Neural cell (in vitro differentiated cells): ENCODE measurements at regions not wholly inside any gene's neighbourhood (a gene's known extent, or its start where the extent isn't known, plus 50 kb on each side); places are given as distances from the start of the nearest gene placed in this dataset.

ENCODE experiments used
- H2AFZ ChIP-seq: fragments of 200-600, 300-800 bp; sonication (generic), shearing (Covaris generic); 2 replicates; pipeline ENCODE4 v1.6.0; 2014; ENCODE audit warnings: low read depth, mild to moderate bottlenecking, antibody characterized with exemption, low read length, moderate library complexity
- H3F3A ChIP-seq: fragments of 200-600 bp; shearing (Covaris generic); 2 replicates; pipeline ENCODE4 v1.6.1; 2016; ENCODE audit warnings: mild to moderate bottlenecking, moderate library complexity, mixed read lengths, antibody characterized with exemption, low read length; ENCODE audit not compliant: insufficient read depth, poor library complexity, severe bottlenecking
- H3K27ac ChIP-seq: fragments of 200-600, 300-800 bp; sonication (generic), shearing (Covaris generic); 2 replicates; pipeline ENCODE4 v1.5.1; 2014; ENCODE audit warnings: mild to moderate bottlenecking, low read length, moderate library complexity
- H3K27me3 ChIP-seq: fragments of 300-800, 200-600 bp; sonication (generic), shearing (Covaris generic); 2 replicates; pipeline ENCODE4 v1.6.0; 2014; ENCODE audit warnings: mild to moderate bottlenecking, low read depth, low read length, moderate library complexity; ENCODE audit not compliant: insufficient read depth
- H3K36me3 ChIP-seq: fragments of 300-800, 200-600 bp; sonication (generic), shearing (Covaris generic); 2 replicates; pipeline ENCODE4 v1.5.1; 2014; ENCODE audit warnings: mild to moderate bottlenecking, antibody characterized with exemption, low read length, moderate library complexity; ENCODE audit not compliant: insufficient read depth
- H3K4me2 ChIP-seq: fragments of 300-800, 200-600 bp; sonication (generic), shearing (Covaris generic); 2 replicates; pipeline ENCODE4 v1.6.0; 2014; ENCODE audit warnings: mild to moderate bottlenecking, low read length
- H3K4me3 ChIP-seq: fragments of 300-800, 200-600 bp; sonication (generic), shearing (Covaris generic); 2 replicates; pipeline ENCODE4 v1.5.1; 2014; ENCODE audit warnings: mild to moderate bottlenecking, low read length, moderate library complexity
- H3K79me2 ChIP-seq: fragments of 200-600 bp; shearing (Covaris generic); replicated peaks from 2 replicates; pipeline ENCODE4 v1.6.0; 2014; ENCODE audit warnings: mild to moderate bottlenecking, low read length, moderate library complexity; ENCODE audit not compliant: insufficient read depth
- H3K9ac ChIP-seq: fragments of 300-800, 200-600 bp; sonication (generic), shearing (Covaris generic); 2 replicates; pipeline ENCODE4 v1.6.1; 2016; ENCODE audit warnings: mild to moderate bottlenecking, low read length, mixed read lengths
- H3K9me2 ChIP-seq: fragments of 200-600 bp; shearing (Covaris generic); 2 replicates; pipeline ENCODE4 v1.6.1; 2016; ENCODE audit warnings: mild to moderate bottlenecking, low read length, mixed read lengths; ENCODE audit not compliant: insufficient read depth
- H3K9me3 ChIP-seq: fragments of 200-600, 300-800 bp; sonication (generic), shearing (Covaris generic); 2 replicates; pipeline ENCODE4 v1.6.1; 2016; ENCODE audit warnings: mild to moderate bottlenecking, mixed run types, low read length, moderate library complexity, mixed read lengths
- H4K20me1 ChIP-seq: fragments of 200-600 bp; shearing (Covaris generic); 2 replicates; pipeline ENCODE4 v1.6.1; 2016; ENCODE audit warnings: mild to moderate bottlenecking, mixed run types; ENCODE audit not compliant: insufficient read depth
- EP300 ChIP-seq: fragments of 450-650 bp; conservative IDR thresholded peaks from 2 replicates; pipeline ENCODE4 v1.6.1; 2014; ENCODE audit warnings: antibody characterized with exemption, mild to moderate bottlenecking, moderate library complexity; ENCODE audit not compliant: poor library complexity, severe bottlenecking
- EZH2 ChIP-seq: fragments of 200-600, 300-800 bp; shearing (Covaris generic), sonication (generic); IDR thresholded peaks from 2 replicates; pipeline ENCODE4 v1.6.1; 2014; ENCODE audit warnings: antibody characterized with exemption, low read length, borderline replicate concordance, mild to moderate bottlenecking; ENCODE audit not compliant: insufficient read depth, poor library complexity, severe bottlenecking
- MXI1 ChIP-seq: fragments of 450-650 bp; conservative IDR thresholded peaks from 2 replicates; pipeline ENCODE4 v1.6.1; 2014; ENCODE audit warnings: antibody characterized with exemption, mild to moderate bottlenecking; ENCODE audit not compliant: poor library complexity, severe bottlenecking
- POLR2AphosphoS5 ChIP-seq: IDR thresholded peaks from 2 replicates; pipeline ENCODE4 v1.6.1; 2012
- RAD21 ChIP-seq: fragments of 450-650 bp; conservative IDR thresholded peaks from 2 replicates; pipeline ENCODE4 v1.6.1; 2014; ENCODE audit warnings: antibody characterized with exemption, mild to moderate bottlenecking, moderate library complexity
- SMC3 ChIP-seq: fragments of 450-650 bp; conservative IDR thresholded peaks from 2 replicates; pipeline ENCODE4 v1.6.1; 2014; ENCODE audit warnings: antibody characterized with exemption, mild to moderate bottlenecking, moderate library complexity; ENCODE audit not compliant: poor library complexity
- TAF1 ChIP-seq: IDR thresholded peaks from 2 replicates; pipeline ENCODE4 v1.6.1; 2012; ENCODE audit warnings: low read depth
- TF ChIP-seq, protein P1 (sequence below): IDR thresholded peaks from 2 replicates; pipeline ENCODE4 v1.6.1; 2012; ENCODE audit warnings: borderline replicate concordance
- TF ChIP-seq, protein P2 (sequence below): fragments of 450-650 bp; IDR thresholded peaks from 2 replicates; pipeline ENCODE4 v1.5.1; 2014; ENCODE audit warnings: antibody characterized with exemption, mild to moderate bottlenecking, moderate library complexity; ENCODE audit not compliant: poor library complexity, severe bottlenecking

DNA sequence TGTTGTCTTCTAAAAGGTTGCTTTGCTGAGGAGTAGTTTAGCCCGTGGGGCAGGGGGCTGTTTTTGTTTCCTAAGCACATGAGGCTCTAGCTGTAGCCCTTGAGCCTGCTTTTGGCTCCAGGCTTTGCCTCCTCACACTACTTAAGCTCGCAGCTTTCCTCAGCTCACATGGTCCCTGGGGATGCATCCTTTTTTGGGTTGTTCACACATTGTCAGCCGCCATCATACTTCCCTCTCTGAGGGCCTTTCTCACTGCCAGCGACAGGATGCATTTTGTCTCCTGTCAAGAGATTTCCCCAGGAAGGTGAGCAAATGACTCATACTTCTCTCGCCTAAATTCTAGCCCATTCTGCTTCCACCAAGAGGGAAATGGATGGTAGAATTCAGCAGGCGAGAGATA is 279.5 kb upstream of the PKDCC start:
- Histone ChIP-seq H3K9ac (no peak overlapping the region), H2AFZ (no peak overlapping the region), H4K20me1 (no peaks in the 10 kb centered on the region), H3K9me3 (no peaks in the 10 kb centered on the region), H3K4me3 (no peak overlapping the region), H3K79me2 (no peaks in the 10 kb centered on the region), H3K4me2 (no peak overlapping the region), H3K36me3 (no peaks in the 10 kb centered on the region), H3K9me2 (no peaks in the 10 kb centered on the region), H3K27ac (no peak overlapping the region), H3K27me3 (no peaks in the 10 kb centered on the region), H3F3A (no peaks in the 10 kb centered on the region)
- no peak for TF ChIP-seq RAD21
- TF ChIP-seq, protein P1, sequence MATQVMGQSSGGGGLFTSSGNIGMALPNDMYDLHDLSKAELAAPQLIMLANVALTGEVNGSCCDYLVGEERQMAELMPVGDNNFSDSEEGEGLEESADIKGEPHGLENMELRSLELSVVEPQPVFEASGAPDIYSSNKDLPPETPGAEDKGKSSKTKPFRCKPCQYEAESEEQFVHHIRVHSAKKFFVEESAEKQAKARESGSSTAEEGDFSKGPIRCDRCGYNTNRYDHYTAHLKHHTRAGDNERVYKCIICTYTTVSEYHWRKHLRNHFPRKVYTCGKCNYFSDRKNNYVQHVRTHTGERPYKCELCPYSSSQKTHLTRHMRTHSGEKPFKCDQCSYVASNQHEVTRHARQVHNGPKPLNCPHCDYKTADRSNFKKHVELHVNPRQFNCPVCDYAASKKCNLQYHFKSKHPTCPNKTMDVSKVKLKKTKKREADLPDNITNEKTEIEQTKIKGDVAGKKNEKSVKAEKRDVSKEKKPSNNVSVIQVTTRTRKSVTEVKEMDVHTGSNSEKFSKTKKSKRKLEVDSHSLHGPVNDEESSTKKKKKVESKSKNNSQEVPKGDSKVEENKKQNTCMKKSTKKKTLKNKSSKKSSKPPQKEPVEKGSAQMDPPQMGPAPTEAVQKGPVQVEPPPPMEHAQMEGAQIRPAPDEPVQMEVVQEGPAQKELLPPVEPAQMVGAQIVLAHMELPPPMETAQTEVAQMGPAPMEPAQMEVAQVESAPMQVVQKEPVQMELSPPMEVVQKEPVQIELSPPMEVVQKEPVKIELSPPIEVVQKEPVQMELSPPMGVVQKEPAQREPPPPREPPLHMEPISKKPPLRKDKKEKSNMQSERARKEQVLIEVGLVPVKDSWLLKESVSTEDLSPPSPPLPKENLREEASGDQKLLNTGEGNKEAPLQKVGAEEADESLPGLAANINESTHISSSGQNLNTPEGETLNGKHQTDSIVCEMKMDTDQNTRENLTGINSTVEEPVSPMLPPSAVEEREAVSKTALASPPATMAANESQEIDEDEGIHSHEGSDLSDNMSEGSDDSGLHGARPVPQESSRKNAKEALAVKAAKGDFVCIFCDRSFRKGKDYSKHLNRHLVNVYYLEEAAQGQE, result no peak
- TF ChIP-seq, protein P2, sequence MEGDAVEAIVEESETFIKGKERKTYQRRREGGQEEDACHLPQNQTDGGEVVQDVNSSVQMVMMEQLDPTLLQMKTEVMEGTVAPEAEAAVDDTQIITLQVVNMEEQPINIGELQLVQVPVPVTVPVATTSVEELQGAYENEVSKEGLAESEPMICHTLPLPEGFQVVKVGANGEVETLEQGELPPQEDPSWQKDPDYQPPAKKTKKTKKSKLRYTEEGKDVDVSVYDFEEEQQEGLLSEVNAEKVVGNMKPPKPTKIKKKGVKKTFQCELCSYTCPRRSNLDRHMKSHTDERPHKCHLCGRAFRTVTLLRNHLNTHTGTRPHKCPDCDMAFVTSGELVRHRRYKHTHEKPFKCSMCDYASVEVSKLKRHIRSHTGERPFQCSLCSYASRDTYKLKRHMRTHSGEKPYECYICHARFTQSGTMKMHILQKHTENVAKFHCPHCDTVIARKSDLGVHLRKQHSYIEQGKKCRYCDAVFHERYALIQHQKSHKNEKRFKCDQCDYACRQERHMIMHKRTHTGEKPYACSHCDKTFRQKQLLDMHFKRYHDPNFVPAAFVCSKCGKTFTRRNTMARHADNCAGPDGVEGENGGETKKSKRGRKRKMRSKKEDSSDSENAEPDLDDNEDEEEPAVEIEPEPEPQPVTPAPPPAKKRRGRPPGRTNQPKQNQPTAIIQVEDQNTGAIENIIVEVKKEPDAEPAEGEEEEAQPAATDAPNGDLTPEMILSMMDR, result no peak
- TF ChIP-seq EZH2, result no peak
- TF ChIP-seq EP300, result no peak
- no peak for TF ChIP-seq POLR2AphosphoS5
- no peak for TF ChIP-seq MXI1
- TF ChIP-seq TAF1, result no peak
- TF ChIP-seq SMC3, result no peak

DNA sequence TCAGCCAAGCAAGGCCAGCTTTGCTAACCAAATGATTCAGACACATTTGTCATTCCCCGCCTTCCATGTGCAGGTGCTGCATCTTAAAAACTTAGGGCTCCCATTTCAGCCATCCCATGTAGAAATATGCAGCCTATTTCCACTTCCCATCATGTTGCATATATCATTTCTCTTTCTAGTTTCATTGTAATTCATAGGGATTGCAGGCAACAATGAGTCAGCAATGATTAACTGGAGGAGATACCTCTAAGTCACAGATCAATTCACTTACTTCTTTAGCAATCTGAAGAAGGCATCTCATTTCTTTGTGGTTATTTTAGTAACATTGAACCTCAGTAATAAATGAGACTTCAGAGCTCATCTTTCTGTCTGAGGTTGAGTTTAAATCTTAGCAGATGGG is 276.1 kb upstream of the PKDCC start:
- no peak overlapping the region for H3K4me2 ChIP-seq
- H3K9me2 ChIP-seq, result no peaks in the 10 kb centered on the region
- H3K27me3 ChIP-seq, result no peaks in the 10 kb centered on the region
- H3K4me3 ChIP-seq, result no peak overlapping the region
- H2AFZ ChIP-seq, result no peak overlapping the region
- H3K9ac ChIP-seq, result no peak overlapping the region
- TF ChIP-seq TAF1, result no peak
- no peak for TF ChIP-seq RAD21
- no peak for TF ChIP-seq SMC3
- TF ChIP-seq, protein P1, result no peak
- no peak for TF ChIP-seq EP300
- no peak for TF ChIP-seq EZH2
- TF ChIP-seq, protein P2, result no peak
- TF ChIP-seq MXI1, result no peak
- no peaks in the 10 kb centered on the region for H3K79me2 ChIP-seq
- no peaks in the 10 kb centered on the region for H4K20me1 ChIP-seq
- H3K36me3 ChIP-seq, result no peaks in the 10 kb centered on the region
- no peaks in the 10 kb centered on the region for H3K9me3 ChIP-seq
- no peaks in the 10 kb centered on the region for H3F3A ChIP-seq
- no peak overlapping the region for H3K27ac ChIP-seq
